Neuronal stem cell (in vitro differentiated cells): ENCODE measurements at regions not wholly inside any gene's neighbourhood (a gene's known extent, or its start where the extent isn't known, plus 50 kb on each side); places are given as distances from the start of the nearest gene placed in this dataset.

Experiments used
- DNase-seq: peaks from one replicate; pipeline ENCODE4 v3.0.0-alpha.2; 2013; ENCODE audit warnings: low spot score
- H2AFZ ChIP-seq: one replicate; pipeline ENCODE4 v1.6.1; 2013; ENCODE audit warnings: mild to moderate bottlenecking, low read length, inconsistent platforms
- H2AK5ac ChIP-seq: 2 replicates; pipeline ENCODE4 v1.6.1; 2013; ENCODE audit warnings: low read depth, mild to moderate bottlenecking, inconsistent platforms, low read length, moderate library complexity, mixed read lengths
- H2BK120ac ChIP-seq: 2 replicates; pipeline ENCODE4 v1.6.1; 2013; ENCODE audit warnings: low read depth, mild to moderate bottlenecking, inconsistent platforms, low read length, moderate library complexity, mixed read lengths
- H2BK12ac ChIP-seq: one replicate; pipeline ENCODE4 v1.6.1; 2013; ENCODE audit warnings: low read length, inconsistent platforms
- H2BK15ac ChIP-seq: 2 replicates; pipeline ENCODE4 v1.6.1; 2013; ENCODE audit warnings: mild to moderate bottlenecking, low read length, inconsistent platforms, mixed read lengths
- H2BK5ac ChIP-seq: one replicate; pipeline ENCODE4 v1.6.1; 2013; ENCODE audit warnings: inconsistent platforms, mild to moderate bottlenecking, low read length, moderate library complexity
- H3K14ac ChIP-seq: one replicate; pipeline ENCODE4 v1.6.1; 2013; ENCODE audit warnings: low read length, inconsistent platforms
- H3K18ac ChIP-seq: 2 replicates; pipeline ENCODE4 v1.6.1; 2013; ENCODE audit warnings: low read length, inconsistent platforms
- H3K23ac ChIP-seq: 2 replicates; pipeline ENCODE4 v1.6.1; 2013; ENCODE audit warnings: low read depth, mild to moderate bottlenecking, mixed read lengths, low read length, inconsistent platforms; ENCODE audit not compliant: poor library complexity
- H3K27ac ChIP-seq: replicated peaks from 3 replicates; pipeline ENCODE4 v1.5.1; 2013; ENCODE audit warnings: low read length, inconsistent platforms
- H3K27me3 ChIP-seq, 3 experiments: 2 replicates each; pipeline ENCODE4 v1.6.1; 2013; ENCODE audit warnings: low read length in 3 of 3, mild to moderate bottlenecking in 2 of 3, inconsistent platforms in 1 of 3, low read depth in 1 of 3, mixed read lengths in 1 of 3, moderate library complexity in 1 of 3; ENCODE audit not compliant: control insufficient read depth in 3 of 3, insufficient read depth in 3 of 3
- H3K36me3 ChIP-seq, 2 donors: replicated peaks in 1 of 2; 2 replicates each; pipeline ENCODE4 v1.6.1; 2013; ENCODE audit warnings: low read length in 2 of 2; ENCODE audit not compliant: control insufficient read depth in 2 of 2, insufficient read depth in 2 of 2
- H3K4ac ChIP-seq: 2 replicates; pipeline ENCODE4 v1.6.1; 2013; ENCODE audit warnings: inconsistent platforms, mild to moderate bottlenecking, low read length, moderate library complexity
- H3K4me1 ChIP-seq, 2 donors: 1 replicate in 1 of 2; 2 replicates in 1 of 2; pipeline ENCODE4 v1.6.1; 2013; ENCODE audit warnings: low read length in 2 of 2, low read depth in 1 of 2; ENCODE audit not compliant: control insufficient read depth in 2 of 2, insufficient read depth in 1 of 2
- H3K4me2 ChIP-seq: one replicate; pipeline ENCODE4 v1.6.1; 2013; ENCODE audit warnings: mild to moderate bottlenecking, low read length, inconsistent platforms; ENCODE audit not compliant: insufficient read depth, poor library complexity, severe bottlenecking
- H3K4me3 ChIP-seq, 2 donors: 2 replicates each; pipeline ENCODE4 v1.5.1; 2013; ENCODE audit warnings: low read length in 2 of 2, mild to moderate bottlenecking in 2 of 2, inconsistent platforms in 1 of 2, moderate library complexity in 1 of 2
- H3K79me1 ChIP-seq: one replicate; pipeline ENCODE4 v1.6.1; 2013; ENCODE audit warnings: low read depth, mild to moderate bottlenecking, inconsistent platforms, low read length, moderate library complexity
- H3K9ac ChIP-seq: one replicate; pipeline ENCODE4 v1.6.1; 2013; ENCODE audit warnings: mild to moderate bottlenecking, low read depth, low read length, inconsistent platforms; ENCODE audit not compliant: poor library complexity
- H3K9me3 ChIP-seq, 2 donors: replicated peaks in 1 of 2; 2 replicates each; pipeline versions ENCODE3 to v1.6.1; 2013; ENCODE audit warnings: low read length in 2 of 2, mild to moderate bottlenecking in 2 of 2, inconsistent platforms in 1 of 2, low read depth in 1 of 2, mixed read lengths in 1 of 2, moderate library complexity in 1 of 2; ENCODE audit not compliant: control insufficient read depth in 2 of 2, insufficient read depth in 1 of 2
- H4K8ac ChIP-seq: one replicate; pipeline ENCODE4 v1.6.1; 2013; ENCODE audit warnings: low read depth, mild to moderate bottlenecking, inconsistent platforms, low read length, moderate library complexity
- H4K91ac ChIP-seq: one replicate; pipeline ENCODE4 v1.6.1; 2013; ENCODE audit warnings: low read length, low read depth, mild to moderate bottlenecking, inconsistent platforms; ENCODE audit not compliant: poor library complexity
- WGBS, 2 donors: extraction: QIAGEN DNeasy Blood & Tissue Kit; methylation state at CpG; one replicate each; pipeline ENCODE4 v1.1.7; 2013; ENCODE audit warnings: missing lambda C conversion rate in 2 of 2, mixed read lengths in 1 of 2; ENCODE audit not compliant: insufficient read length in 2 of 2, insufficient replicate concordance in 1 of 2; ENCODE audit errors: extremely low coverage in 2 of 2; 5-methylcytosine and 5-hydroxymethylcytosine counted together

- Histone ChIP-seq H3K4me1 (peaks cover 0 to 4% of the 10 kb centered on the region in 2 donors), H3K18ac (no peak overlapping the region), H2AFZ (no peak overlapping the region), H3K4me3 (no peak overlapping the region), H3K27ac (no peak overlapping the region), H2AK5ac (no peak overlapping the region), H3K36me3 (no peaks in the 10 kb centered on the region), H3K4ac (no peak overlapping the region), H3K9ac (no peak overlapping the region), H3K4me2 (no peak overlapping the region), H3K79me1 (no peaks in the 10 kb centered on the region), H2BK5ac (no peak overlapping the region), H3K14ac (no peak overlapping the region), H4K91ac (no peak overlapping the region), H3K27me3 (no peaks in the 10 kb centered on the region), H3K23ac (no peak overlapping the region), H3K9me3 (no peaks in the 10 kb centered on the region), H2BK120ac (no peak overlapping the region), H2BK15ac (no peak overlapping the region), H2BK12ac (no peak overlapping the region), H4K8ac (no peak overlapping the region)
- no peak for DNase-seq
- WGBS, 2 donors: no CpG with 5 or more reads among the region's 2 CpGs
Measured at GRCh38 chr18:11293794-11294193, 144.4 kb upstream of the PIEZO2 start.

- no peak overlapping the region for H3K9ac ChIP-seq
- H3K4me2 ChIP-seq: no peak overlapping the region
- no CpG with 5 or more reads among the region's 3 CpGs for WGBS, 2 donors
- H4K91ac ChIP-seq: no peak overlapping the region
- no peak overlapping the region for H2BK5ac ChIP-seq
- no peak overlapping the region for H3K18ac ChIP-seq
- H2AFZ ChIP-seq: no peak overlapping the region
- no peak overlapping the region for H3K14ac ChIP-seq
- H3K79me1 ChIP-seq: no peaks in the 10 kb centered on the region
- H2BK12ac ChIP-seq: no peak overlapping the region
- no peak overlapping the region for H4K8ac ChIP-seq
- H3K23ac ChIP-seq: no peak overlapping the region
- H2AK5ac ChIP-seq: no peak overlapping the region
- no peak overlapping the region for H3K4ac ChIP-seq
- no peaks in the 10 kb centered on the region for H3K36me3 ChIP-seq
- H3K9me3 ChIP-seq: no peaks in the 10 kb centered on the region
- no peak for DNase-seq
- no peak overlapping the region for H2BK120ac ChIP-seq
- H3K27ac ChIP-seq: no peak overlapping the region
- no peaks in the 10 kb centered on the region for H3K27me3 ChIP-seq
- H3K4me3 ChIP-seq: no peak overlapping the region
- H3K4me1 ChIP-seq: peaks cover 0 to 4% of the 10 kb centered on the region in 2 donors
- H2BK15ac ChIP-seq: no peak overlapping the region
Measured at GRCh38 chr18:11290786-11291185, 141.4 kb upstream of the PIEZO2 start.

- Histone ChIP-seq H3K9ac (no peak overlapping the region), H2BK120ac (no peak overlapping the region), H3K18ac (no peak overlapping the region), H2AK5ac (no peak overlapping the region), H3K9me3 (no peaks in the 10 kb centered on the region), H2BK5ac (no peak overlapping the region), H3K4me1 (peaks cover 0 to 4% of the 10 kb centered on the region in 2 donors), H3K4me3 (no peak overlapping the region), H3K27me3 (no peaks in the 10 kb centered on the region), H2AFZ (no peak overlapping the region), H2BK15ac (no peak overlapping the region), H2BK12ac (no peak overlapping the region), H3K4ac (no peak overlapping the region), H3K79me1 (no peaks in the 10 kb centered on the region), H4K91ac (no peak overlapping the region), H3K23ac (no peak overlapping the region), H3K4me2 (no peak overlapping the region), H3K36me3 (no peaks in the 10 kb centered on the region), H3K14ac (no peak overlapping the region), H3K27ac (no peak overlapping the region), H4K8ac (no peak overlapping the region)
- WGBS, 2 donors: no CpG with 5 or more reads among the region's 1 CpG
- no peak for DNase-seq
Measured at GRCh38 chr18:11289248-11289647, 139.9 kb upstream of the PIEZO2 start.

GRCh38 chr18:11288401-11288800 lies 139.0 kb upstream of the PIEZO2 start:
- H3K4ac ChIP-seq: no peak overlapping the region
- no peak overlapping the region for H3K4me3 ChIP-seq
- H3K27ac ChIP-seq: no peak overlapping the region
- no peak overlapping the region for H4K91ac ChIP-seq
- H2BK15ac ChIP-seq: no peak overlapping the region
- H4K8ac ChIP-seq: no peak overlapping the region
- no peaks in the 10 kb centered on the region for H3K9me3 ChIP-seq
- no peak overlapping the region for H3K9ac ChIP-seq
- DNase-seq: no peak
- H2AFZ ChIP-seq: no peak overlapping the region
- WGBS, 2 donors: no CpG with 5 or more reads among the region's 1 CpG
- H3K18ac ChIP-seq: no peak overlapping the region
- no peaks in the 10 kb centered on the region for H3K36me3 ChIP-seq
- H3K14ac ChIP-seq: no peak overlapping the region
- H2AK5ac ChIP-seq: no peak overlapping the region
- H2BK12ac ChIP-seq: no peak overlapping the region
- no peak overlapping the region for H2BK5ac ChIP-seq
- no peaks in the 10 kb centered on the region for H3K79me1 ChIP-seq
- no peak overlapping the region for H3K23ac ChIP-seq
- H2BK120ac ChIP-seq: no peak overlapping the region
- no peak overlapping the region for H3K4me2 ChIP-seq
- peaks cover 0 to 2% of the 10 kb centered on the region in 2 donors for H3K4me1 ChIP-seq
- H3K27me3 ChIP-seq: no peaks in the 10 kb centered on the region
